A549 (cell line): ENCODE measurements at regions not wholly inside any gene's neighbourhood (a gene's known extent, or its start where the extent isn't known, plus 50 kb on each side); places are given as distances from the start of the nearest gene placed in this dataset.

Experiments
- BHLHE40 ChIP-seq: IDR thresholded peaks from 2 replicates; pipeline ENCODE4 v1.6.1; 2012; ENCODE audit warnings: low read depth, low read length, inconsistent platforms
- CBX2 ChIP-seq: fragments of 200-600 bp; sonication (generic); IDR thresholded peaks from 2 replicates; pipeline ENCODE4 v1.6.1; 2016; ENCODE audit warnings: low read depth, mild to moderate bottlenecking, borderline replicate concordance
- CEBPB ChIP-seq, 2 experiments: fragments of >200 bp in 1 of 2; sonication (Bioruptor Twin) in 1 of 2; formaldehyde crosslinking in 1 of 2; IDR thresholded peaks; 2 replicates each; pipeline ENCODE4 v1.6.1; 2012 to 2016
- CTCF ChIP-seq: fragments of >200 bp; sonication (Bioruptor Twin); formaldehyde crosslinking; IDR thresholded peaks from 3 replicates; pipeline ENCODE4 v1.5.1; 2016
- EP300 ChIP-seq, 2 experiments: fragments of >200 bp; sonication (Bioruptor Twin); formaldehyde crosslinking; IDR thresholded peaks; 2 replicates in 1 of 2; 3 replicates in 1 of 2; pipeline ENCODE4 v1.6.1; 2016 to 2017
- FOSL2 ChIP-seq, 2 experiments: fragments of 450-650 bp in 1 of 2; fragments of >200 bp in 1 of 2; sonication (Bioruptor Twin) in 1 of 2; formaldehyde crosslinking; IDR thresholded peaks; 2 replicates each; pipeline versions ENCODE4 v1.5.0 to v1.6.1; 2016 to 2020; ENCODE audit warnings: mild to moderate bottlenecking in 1 of 2, moderate library complexity in 1 of 2
- HOXA7 ChIP-seq: fragments of 250-450 bp; sonication (Bioruptor Pico); IDR thresholded peaks from 2 replicates; pipeline ENCODE4 v1.5.0; 2020; ENCODE audit warnings: mild to moderate bottlenecking, moderate library complexity
- NFE2L2 ChIP-seq: fragments of 150-350 bp; conservative IDR thresholded peaks from 2 replicates; pipeline ENCODE4 v1.6.1; 2014; ENCODE audit warnings: low read length
- PBX3 ChIP-seq: IDR thresholded peaks from 2 replicates; pipeline ENCODE4 v1.6.1; 2012
- POLR2A ChIP-seq: IDR thresholded peaks from 2 replicates; pipeline ENCODE4 v1.6.1; 2012; ENCODE audit warnings: mild to moderate bottlenecking, low read length

- TF ChIP-seq CTCF (no peak), CEBPB (IDR thresholded peaks at IDR 0.05) (no peak), POLR2A (no peak), BHLHE40 (no peak), NFE2L2 (no peak), PBX3 (no peak), CBX2 (no peak), EP300 (IDR thresholded peaks at IDR 0.05) (no peak), HOXA7 (CRISPR knock-in tag) (no peak), FOSL2 (IDR thresholded peaks at IDR 0.05) (no peak), FOSL2 (CRISPR knock-in tag; IDR thresholded peaks at IDR 0.05) (no peak)
Measured at GRCh38 chr7:11910253-11910652, 78.3 kb upstream of the THSD7A start.
